ENCODE measurements at regions not wholly inside any gene's neighbourhood (a gene's known extent, or its start where the extent isn't known, plus 50 kb on each side); places are given as distances from the start of the nearest gene placed in this dataset.

GRCh38 chr14:84490081-84490480 lies 1039.9 kb upstream of the FLRT2 start:
- TF ChIP-seq CTCF (IDR thresholded peaks at IDR 0.05) (no peak), POLR2A (IDR thresholded peaks at IDR 0.05) (no peak), POLR2AphosphoS5 (IDR thresholded peaks at IDR 0.05) (no peak), EP300 (IDR thresholded peaks at IDR 0.05) (no peak)

Measured in upper lobe of left lung (tissue), 4 donors.